Activated CD8-positive, alpha-beta memory T cell treated with anti-CD3 and anti-CD28 coated beads for 24 hours (primary cell): ENCODE measurements at regions not wholly inside any gene's neighbourhood (a gene's known extent, or its start where the extent isn't known, plus 50 kb on each side); places are given as distances from the start of the nearest gene placed in this dataset.
"Not testable (repeated sequence)": the region's sequence is repeated elsewhere in the genome, so short reads cannot be mapped to it uniquely, and the experiment has no call there.

Experiments
- DNase-seq: peaks from one replicate; pipeline ENCODE4 v3.0.0-alpha.2; 2020

- no peak for DNase-seq
Measured at GRCh38 chr16:60949800-60950199, 1086.4 kb downstream of the CDH8 start.

- no peak for DNase-seq
Measured at GRCh38 chr16:60945225-60945624, 1091.0 kb downstream of the CDH8 start.

GRCh38 chr16:60936189-60936588 is 1100.0 kb downstream of the CDH8 start:
- DNase-seq, result not testable (repeated sequence)

GRCh38 chr16:60932600-60932999 is 1103.6 kb downstream of the CDH8 start:
- DNase-seq, result no peak

GRCh38 chr16:60930291-60930690 is 1105.9 kb downstream of the CDH8 start:
- DNase-seq, result no peak

GRCh38 chr16:60922920-60923319 is 1113.3 kb downstream of the CDH8 start:
- DNase-seq, result no peak

GRCh38 chr16:60914334-60914733 is 1121.9 kb downstream of the CDH8 start:
- DNase-seq, result no peak

GRCh38 chr16:60907645-60908044 is 1128.6 kb downstream of the CDH8 start:
- no peak for DNase-seq

- no peak for DNase-seq
Measured at GRCh38 chr16:60905811-60906210, 1130.4 kb downstream of the CDH8 start.

- no peak for DNase-seq
Measured at GRCh38 chr16:60902114-60902513, 1134.1 kb downstream of the CDH8 start.

GRCh38 chr16:60882816-60883215 is 1153.4 kb downstream of the CDH8 start:
- DNase-seq, result no peak

GRCh38 chr16:60852635-60853034 is 1183.6 kb downstream of the CDH8 start:
- no peak for DNase-seq

GRCh38 chr16:60821661-60822060 is 1214.6 kb downstream of the CDH8 start:
- no peak for DNase-seq

- no peak for DNase-seq
Measured at GRCh38 chr16:60820361-60820760, 1215.9 kb downstream of the CDH8 start.

GRCh38 chr16:60818465-60818864 is 1217.8 kb downstream of the CDH8 start:
- no peak for DNase-seq

GRCh38 chr16:60816461-60816860 is 1219.8 kb downstream of the CDH8 start:
- DNase-seq, result no peak

- DNase-seq, result no peak
Measured at GRCh38 chr16:60815865-60816264, 1220.4 kb downstream of the CDH8 start.

- no peak for DNase-seq
Measured at GRCh38 chr16:60815033-60815432, 1221.2 kb downstream of the CDH8 start.

- DNase-seq, result no peak
Measured at GRCh38 chr16:60811657-60812056, 1224.6 kb downstream of the CDH8 start.

GRCh38 chr16:60811051-60811608 is 1225.1 kb downstream of the CDH8 start:
- no peak for DNase-seq

GRCh38 chr16:60810250-60810649 is 1226.0 kb downstream of the CDH8 start:
- DNase-seq, result no peak

- no peak for DNase-seq
Measured at GRCh38 chr16:60792437-60792836, 1243.8 kb downstream of the CDH8 start.

- no peak for DNase-seq
Measured at GRCh38 chr16:60788631-60789030, 1247.6 kb downstream of the CDH8 start.

- no peak for DNase-seq
Measured at GRCh38 chr16:60776281-60776680, 1260.0 kb downstream of the CDH8 start.

- DNase-seq, result no peak
Measured at GRCh38 chr16:60771138-60771537, 1265.1 kb downstream of the CDH8 start.

GRCh38 chr16:60770384-60770783 is 1265.9 kb downstream of the CDH8 start:
- not testable (repeated sequence) for DNase-seq
